HuH-7 (cell line): ENCODE measurements at regions not wholly inside any gene's neighbourhood (a gene's known extent, or its start where the extent isn't known, plus 50 kb on each side); places are given as distances from the start of the nearest gene placed in this dataset.
"Not testable (repeated sequence)": the region's sequence is repeated elsewhere in the genome, so short reads cannot be mapped to it uniquely, and the experiment has no call there.

Source experiments
- DNase-seq: peaks from one replicate; pipeline ENCODE4 v3.0.0; 2011; ENCODE audit warnings: low spot score

GRCh38 chr12:84043355-84043754 is 869.2 kb downstream of the SLC6A15 start:
- DNase-seq: peak; percentile 3

GRCh38 chr12:84038242-84038641 is 874.4 kb downstream of the SLC6A15 start:
- DNase-seq: no peak

GRCh38 chr12:84036912-84037311 is 875.7 kb downstream of the SLC6A15 start:
- DNase-seq: no peak

DNA sequence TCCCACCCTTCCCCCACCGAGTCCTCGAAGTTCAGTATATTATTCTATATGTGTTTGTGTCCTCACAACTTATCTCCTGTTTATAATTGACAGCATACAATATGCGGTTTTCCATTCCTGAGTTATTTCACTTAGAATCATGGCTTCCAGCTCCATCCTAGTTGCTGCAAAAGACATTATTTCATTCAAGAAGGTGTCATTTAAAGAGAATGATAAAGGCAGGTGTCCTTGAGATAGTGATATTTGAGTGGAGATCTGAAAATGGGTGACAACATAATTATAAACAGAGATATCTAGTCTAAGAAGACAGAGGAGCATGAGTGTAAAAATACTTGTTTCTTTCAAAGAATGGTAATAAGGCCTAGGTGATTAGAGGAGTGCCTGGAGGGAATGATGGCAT is 876.8 kb downstream of the SLC6A15 start:
- no peak for DNase-seq

GRCh38 chr12:84034871-84035270 is 877.7 kb downstream of the SLC6A15 start:
- no peak for DNase-seq

DNA sequence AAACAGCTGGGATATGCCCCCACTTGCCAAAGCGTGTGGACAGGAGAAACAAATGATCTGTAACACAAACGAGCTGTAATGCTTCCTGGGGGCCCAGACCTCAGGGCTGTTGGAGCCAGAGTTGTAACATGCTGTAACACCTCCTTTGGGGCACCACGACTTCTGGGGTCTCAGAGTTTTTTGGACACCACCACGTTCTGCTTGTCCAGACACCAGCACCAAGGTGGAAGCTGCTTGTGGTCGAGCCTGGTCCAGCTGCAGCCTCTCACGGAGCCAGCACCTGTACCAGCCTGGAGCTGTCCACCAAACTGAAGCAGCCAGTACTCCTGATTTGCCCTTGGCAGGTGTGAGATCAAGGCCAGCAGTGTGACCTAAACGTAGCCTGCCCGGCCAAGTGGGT is 879.4 kb downstream of the SLC6A15 start:
- DNase-seq: no peak

- DNase-seq: not testable (repeated sequence)
Observed at GRCh38 chr12:84018556-84019179, 893.9 kb downstream of the SLC6A15 start.

- no peak for DNase-seq
Observed at GRCh38 chr12:84016956-84017355, 895.6 kb downstream of the SLC6A15 start.

- no peak for DNase-seq
Observed at GRCh38 chr12:83997423-83997822, 915.2 kb downstream of the SLC6A15 start.

DNA sequence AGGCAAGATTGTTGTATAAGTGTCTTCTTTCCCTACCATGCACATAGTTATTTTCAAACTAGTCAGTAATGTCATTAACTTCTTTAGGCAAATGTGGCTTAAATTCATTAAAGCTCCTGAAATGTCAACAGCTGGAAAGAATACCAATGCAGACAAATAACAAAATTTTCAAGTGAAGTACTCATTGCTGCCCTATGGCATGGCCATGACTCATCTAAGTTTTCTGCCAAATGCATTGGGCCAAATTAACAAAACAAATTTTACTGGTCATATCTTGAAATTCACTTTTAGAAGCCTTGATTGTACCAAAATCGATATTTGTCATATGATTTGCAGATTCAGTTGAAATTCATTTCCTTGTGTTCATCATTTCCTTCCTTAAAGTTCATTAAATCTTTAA is 915.9 kb downstream of the SLC6A15 start:
- DNase-seq: no peak

GRCh38 chr12:83985084-83985483 is 927.5 kb downstream of the SLC6A15 start:
- DNase-seq: no peak

DNA sequence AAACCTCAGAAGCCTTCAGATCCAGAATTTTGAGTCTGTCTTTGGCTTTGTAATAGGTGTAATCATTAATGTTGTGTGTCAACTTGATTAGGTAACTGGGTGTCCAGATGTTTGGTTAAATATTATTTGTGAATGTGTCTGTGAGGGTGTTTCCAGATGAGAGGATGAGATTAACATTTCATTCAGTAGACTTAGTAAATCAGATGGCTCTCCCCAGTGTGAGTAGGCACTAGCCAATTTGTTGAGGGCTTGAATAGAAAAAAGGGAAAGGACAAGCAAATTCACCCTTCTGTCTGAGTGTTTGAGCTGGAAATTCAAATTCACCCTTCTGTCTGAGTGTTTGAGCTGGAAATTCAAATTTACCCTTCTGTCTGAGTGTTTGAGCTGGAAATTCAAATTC is 932.2 kb downstream of the SLC6A15 start:
- DNase-seq: no peak

- no peak for DNase-seq
Observed at GRCh38 chr12:83979785-83980184, 932.8 kb downstream of the SLC6A15 start.

DNA sequence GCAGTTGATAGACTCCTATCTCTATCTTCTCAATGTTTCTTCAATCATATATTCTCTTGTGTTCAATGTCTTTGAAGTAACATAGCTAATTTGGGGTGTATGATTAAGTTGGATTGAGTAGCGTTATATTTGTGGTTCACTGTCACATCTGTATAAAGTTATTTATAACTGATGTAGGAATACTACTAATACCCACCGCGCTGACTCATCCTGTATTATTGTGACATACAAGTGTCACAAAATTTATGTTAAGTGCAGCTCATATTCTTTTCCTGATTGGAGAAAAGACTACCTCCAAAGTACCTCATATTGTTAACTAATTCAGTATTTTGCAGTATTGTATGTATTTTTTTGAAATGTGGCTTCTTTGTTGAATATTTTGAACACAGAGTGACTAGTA is 940.8 kb downstream of the SLC6A15 start:
- DNase-seq: no peak

GRCh38 chr12:83960767-83961166 is 951.8 kb downstream of the SLC6A15 start:
- DNase-seq: no peak

- DNase-seq: no peak
Observed at GRCh38 chr12:83958997-83959396, 953.6 kb downstream of the SLC6A15 start.

- no peak for DNase-seq
Observed at GRCh38 chr12:83954956-83955601, 957.5 kb downstream of the SLC6A15 start.

DNA sequence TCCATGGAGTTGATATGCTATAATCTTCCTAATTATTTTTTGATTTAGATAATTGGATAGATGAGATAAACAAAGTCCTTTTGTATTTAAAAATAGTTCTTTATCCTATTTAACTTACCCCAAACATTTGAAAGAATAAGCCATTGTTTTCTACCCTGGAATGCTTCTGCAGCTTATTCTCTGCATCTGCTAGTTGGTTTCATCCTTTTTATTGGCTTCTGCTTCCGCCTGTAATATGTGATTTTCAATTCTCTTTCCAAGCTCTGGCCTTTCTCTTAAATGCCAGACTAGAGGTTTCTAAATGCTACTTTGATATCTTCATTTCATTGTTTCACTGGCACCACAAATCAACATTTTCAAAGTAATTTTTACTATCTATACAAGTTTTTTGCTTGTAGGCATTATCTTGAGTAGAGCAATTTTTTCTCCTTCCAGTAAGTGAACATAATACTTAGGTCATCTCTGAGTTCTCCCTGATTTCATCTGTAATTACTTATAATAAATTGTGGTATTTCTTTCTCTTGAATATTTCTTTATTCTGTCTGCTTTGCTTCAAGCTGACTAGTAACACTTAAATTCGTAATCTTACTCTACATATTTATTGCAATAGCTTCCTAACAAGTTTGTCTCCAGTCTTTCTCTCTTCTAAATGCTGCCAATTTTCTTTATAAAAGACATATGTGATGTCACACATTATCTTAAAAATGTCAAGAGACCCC is 958.4 kb downstream of the SLC6A15 start:
- DNase-seq: no peak

DNA sequence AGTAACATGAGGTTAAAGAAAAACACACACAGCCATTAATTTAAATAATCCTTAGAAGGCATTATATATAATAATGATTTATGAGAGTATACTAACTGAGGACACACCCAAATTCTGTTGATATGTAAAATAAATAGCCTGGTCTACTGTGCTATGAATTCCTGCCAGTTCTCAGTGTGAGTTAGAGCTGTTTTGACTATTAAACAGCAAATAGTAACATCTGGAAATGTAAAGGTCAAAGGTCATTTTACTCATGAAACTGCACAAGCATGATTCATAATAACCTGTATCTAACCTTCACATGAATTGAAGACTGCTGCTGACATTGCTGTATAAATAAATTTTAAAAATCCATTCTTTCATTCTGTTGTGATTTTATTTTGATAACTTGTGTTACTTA is 966.7 kb downstream of the SLC6A15 start:
- DNase-seq: no peak

DNA sequence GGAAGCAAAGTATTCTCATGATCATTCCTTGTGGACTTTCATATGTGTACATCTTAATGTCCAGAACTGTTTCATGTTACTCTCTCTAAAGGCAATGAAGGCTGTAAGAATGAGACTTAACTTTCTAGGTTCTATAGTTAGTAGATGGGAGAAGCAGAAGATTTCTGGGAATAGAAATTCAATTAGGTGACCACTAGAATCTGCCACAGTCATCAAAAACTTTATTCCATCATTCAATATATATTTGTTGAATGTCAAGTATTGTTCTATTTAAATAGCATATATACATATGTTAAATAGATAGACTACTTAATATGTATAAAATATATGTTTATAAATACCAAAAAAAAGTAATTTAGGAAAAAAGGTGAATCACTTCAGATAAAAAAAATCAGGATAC is 972.9 kb downstream of the SLC6A15 start:
- no peak for DNase-seq

GRCh38 chr12:83933615-83934014 is 979.0 kb downstream of the SLC6A15 start:
- DNase-seq: no peak

- no peak for DNase-seq
Observed at GRCh38 chr12:83932011-83932410, 980.6 kb downstream of the SLC6A15 start.

GRCh38 chr12:83931451-83931850 is 981.1 kb downstream of the SLC6A15 start:
- no peak for DNase-seq
